A673 (cell line): ENCODE measurements at regions not wholly inside any gene's neighbourhood (a gene's known extent, or its start where the extent isn't known, plus 50 kb on each side); places are given as distances from the start of the nearest gene placed in this dataset.

Source experiments
- BruUV-seq: library from RNA; stranded (reverse); fragments of 400-500 nt; replicated peaks from 2 replicates; lab custom pipeline; 2021; lab: Mats Ljungman, UMichigan
- CTCF ChIA-PET: fragments of 300-600 bp; sonication (Branson Sonifier 250); formaldehyde crosslinking; loops from one replicate; lab custom pipeline; 2022; ENCODE audit warnings: antibody characterized with exemption; lab: Charles Lee
- POLR2A ChIA-PET: fragments of 300-600 bp; sonication (Branson Sonifier 250); formaldehyde crosslinking; loops from one replicate; lab custom pipeline; 2022; ENCODE audit warnings: antibody characterized with exemption; ENCODE audit not compliant: low non-redundant PET; lab: Charles Lee
- DNase-seq: peaks from one replicate; pipeline ENCODE4 v3.0.0-alpha.2; 2015; ENCODE audit warnings: low spot score
- H3K27ac ChIP-seq: fragments of 200-600 bp; sonication (generic); 2 replicates; pipeline ENCODE4 v1.5.1; 2016; ENCODE audit warnings: mixed run types, low read depth, mild to moderate bottlenecking, mixed read lengths, antibody characterized with exemption, low read length; ENCODE audit not compliant: poor library complexity, severe bottlenecking
- H3K27me3 ChIP-seq: fragments of 200-600 bp; sonication (generic); replicated peaks from 2 replicates; pipeline ENCODE4 v1.6.1; 2017; ENCODE audit warnings: mixed run types, low read depth, mild to moderate bottlenecking, mixed read lengths, antibody characterized with exemption, low read length; ENCODE audit not compliant: insufficient read depth, poor library complexity
- H3K36me3 ChIP-seq: fragments of 200-600 bp; sonication (generic); 2 replicates; pipeline ENCODE4 v1.6.1; 2016; ENCODE audit warnings: mixed run types, mild to moderate bottlenecking, mixed read lengths, antibody characterized with exemption, low read length; ENCODE audit not compliant: insufficient read depth, poor library complexity, severe bottlenecking
- H3K4me1 ChIP-seq: fragments of 200-600 bp; sonication (generic); 2 replicates; pipeline ENCODE4 v1.6.1; 2017; ENCODE audit warnings: mixed run types, mild to moderate bottlenecking, mixed read lengths, antibody characterized with exemption, low read length; ENCODE audit not compliant: insufficient read depth, poor library complexity, severe bottlenecking
- H3K4me3 ChIP-seq: fragments of 200-600 bp; sonication (generic); 2 replicates; pipeline ENCODE4 v1.5.1; 2016; ENCODE audit warnings: low read depth, mixed run types, mild to moderate bottlenecking, mixed read lengths, low read length; ENCODE audit not compliant: poor library complexity, severe bottlenecking
- H3K9me3 ChIP-seq: fragments of 200-600 bp; sonication (generic); 2 replicates; pipeline ENCODE4 v1.6.1; 2016; ENCODE audit warnings: mixed run types, low read depth, mild to moderate bottlenecking, mixed read lengths, antibody characterized with exemption, low read length; ENCODE audit not compliant: poor library complexity, severe bottlenecking
- EZH2 ChIP-seq: fragments of 200-600 bp; sonication (generic); IDR thresholded peaks from 2 replicates; pipeline ENCODE4 v1.6.1; 2017; ENCODE audit warnings: borderline replicate concordance, low read depth, mild to moderate bottlenecking, mixed read lengths, antibody characterized with exemption, low read length; ENCODE audit not compliant: poor library complexity, severe bottlenecking
- intact Hi-C: fragments of 100-400 bp; cut with micrococcal nuclease; formaldehyde crosslinking; loops from one replicate; pipeline ENCODE4 v1.10.0; 2022; ENCODE audit not compliant: unreplicated experiment
- TF ChIP-seq, protein P1 (sequence below): fragments of 300-800, 200-600 bp; sonication (generic); conservative IDR thresholded peaks from 2 replicates; pipeline ENCODE4 v1.5.1; 2017; ENCODE audit warnings: low read depth, mild to moderate bottlenecking, antibody characterized with exemption, low read length, moderate library complexity, mixed read lengths

DNA sequence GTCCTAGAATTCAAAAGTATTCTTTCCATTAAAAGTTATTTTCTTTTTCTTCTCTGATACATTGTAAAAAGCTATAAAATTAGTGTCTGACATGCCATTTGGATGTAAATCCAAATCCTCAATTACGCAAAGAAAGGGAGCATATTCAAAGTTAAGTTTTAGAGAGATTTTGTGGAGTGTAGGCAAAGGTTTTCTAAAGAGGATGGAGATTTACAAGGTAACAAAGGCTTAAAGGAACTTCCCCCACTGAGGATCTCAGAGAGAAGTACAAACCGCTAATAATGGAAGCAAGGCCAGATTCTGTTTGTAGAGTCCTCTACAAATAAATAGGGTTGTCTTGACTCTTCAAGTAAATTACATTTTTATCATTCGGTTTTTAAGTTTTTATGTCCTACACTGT lies 91.0 kb upstream of the MAPK10 start:
- TF ChIP-seq EZH2: no peak
- TF ChIP-seq, protein P1, sequence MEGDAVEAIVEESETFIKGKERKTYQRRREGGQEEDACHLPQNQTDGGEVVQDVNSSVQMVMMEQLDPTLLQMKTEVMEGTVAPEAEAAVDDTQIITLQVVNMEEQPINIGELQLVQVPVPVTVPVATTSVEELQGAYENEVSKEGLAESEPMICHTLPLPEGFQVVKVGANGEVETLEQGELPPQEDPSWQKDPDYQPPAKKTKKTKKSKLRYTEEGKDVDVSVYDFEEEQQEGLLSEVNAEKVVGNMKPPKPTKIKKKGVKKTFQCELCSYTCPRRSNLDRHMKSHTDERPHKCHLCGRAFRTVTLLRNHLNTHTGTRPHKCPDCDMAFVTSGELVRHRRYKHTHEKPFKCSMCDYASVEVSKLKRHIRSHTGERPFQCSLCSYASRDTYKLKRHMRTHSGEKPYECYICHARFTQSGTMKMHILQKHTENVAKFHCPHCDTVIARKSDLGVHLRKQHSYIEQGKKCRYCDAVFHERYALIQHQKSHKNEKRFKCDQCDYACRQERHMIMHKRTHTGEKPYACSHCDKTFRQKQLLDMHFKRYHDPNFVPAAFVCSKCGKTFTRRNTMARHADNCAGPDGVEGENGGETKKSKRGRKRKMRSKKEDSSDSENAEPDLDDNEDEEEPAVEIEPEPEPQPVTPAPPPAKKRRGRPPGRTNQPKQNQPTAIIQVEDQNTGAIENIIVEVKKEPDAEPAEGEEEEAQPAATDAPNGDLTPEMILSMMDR: no peak
- no peak overlapping the region for H3K27ac ChIP-seq
- no peak overlapping the region for H3K4me3 ChIP-seq
- no peak for DNase-seq
- H3K4me1 ChIP-seq: peaks cover 11% of the 10 kb centered on the region
- H3K9me3 ChIP-seq: no peaks in the 10 kb centered on the region
- intact Hi-C loops: no loop called here
- H3K36me3 ChIP-seq: no peaks in the 10 kb centered on the region
- ChIA-PET CTCF (no interaction called here), POLR2A (no interaction called here)
- BruUV-seq: no TSS peak
- H3K27me3 ChIP-seq: no peaks in the 10 kb centered on the region

DNA sequence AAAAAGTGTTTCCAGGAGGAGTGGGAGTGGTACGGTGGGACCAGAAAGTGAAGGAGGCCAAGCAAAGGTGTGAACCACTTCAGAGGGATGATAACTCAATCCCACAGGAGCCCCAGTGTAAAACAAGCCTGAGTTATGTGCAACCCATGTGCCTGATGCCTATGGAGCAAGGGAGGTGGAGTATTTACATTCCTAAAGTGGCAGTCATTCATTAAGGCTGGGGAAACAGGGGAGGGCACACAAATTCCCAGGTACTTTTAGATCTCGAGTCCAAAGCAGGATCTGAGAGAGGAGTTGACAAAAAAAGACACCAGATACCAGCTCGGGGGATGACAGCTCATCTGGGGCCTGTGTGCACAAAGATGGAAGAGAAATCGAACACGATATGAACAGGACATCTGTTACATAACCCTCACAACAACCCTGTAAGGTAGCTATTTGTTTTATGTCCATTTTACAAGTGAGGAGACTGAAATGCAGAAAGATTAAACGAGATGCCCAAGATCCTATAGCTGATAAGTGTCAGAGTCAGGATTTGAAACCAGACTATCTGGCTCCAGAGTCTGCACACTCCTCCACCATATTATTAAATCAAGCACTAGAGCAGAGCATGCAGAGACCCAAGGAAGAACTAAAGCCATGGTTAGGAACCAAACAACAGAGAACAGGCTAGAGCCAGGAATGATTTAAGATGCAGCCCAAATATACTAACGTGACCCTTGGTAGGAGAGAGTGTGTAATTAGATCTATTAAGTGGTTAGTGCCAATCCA lies 91.9 kb upstream of the MAPK10 start:
- H3K9me3 ChIP-seq: no peaks in the 10 kb centered on the region
- ChIA-PET POLR2A (no interaction called here), CTCF (no interaction called here)
- H3K4me3 ChIP-seq: no peak overlapping the region
- no peak for DNase-seq
- TF ChIP-seq EZH2: no peak
- TF ChIP-seq, protein P1: no peak
- no peaks in the 10 kb centered on the region for H3K27me3 ChIP-seq
- H3K4me1 ChIP-seq: peaks cover 11% of the 10 kb centered on the region
- no peaks in the 10 kb centered on the region for H3K36me3 ChIP-seq
- intact Hi-C loops: no loop called here
- BruUV-seq: no TSS peak
- H3K27ac ChIP-seq: no peak overlapping the region

DNA sequence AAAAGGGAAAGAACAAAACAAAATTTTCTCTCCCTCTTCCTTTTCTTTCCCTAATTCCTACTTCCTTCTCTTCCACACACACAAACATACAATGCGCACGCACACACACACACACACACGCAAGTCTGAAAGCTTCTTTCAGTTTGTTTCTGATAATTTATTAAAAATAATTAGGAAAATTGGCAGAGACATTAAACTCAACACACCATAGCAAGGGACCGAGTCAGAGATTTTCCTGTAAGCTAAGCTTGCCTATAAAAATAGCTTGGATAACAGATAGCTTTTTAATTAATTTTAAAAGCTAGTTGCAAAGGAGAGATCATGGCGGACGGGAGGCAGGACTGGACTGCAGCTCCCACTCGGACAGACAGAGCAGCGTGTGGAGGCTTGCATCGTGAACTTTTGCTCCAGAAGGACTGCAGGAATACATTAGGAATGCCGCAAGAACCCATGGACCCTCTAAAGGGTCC lies 92.6 kb upstream of the MAPK10 start:
- no peaks in the 10 kb centered on the region for H3K36me3 ChIP-seq
- H3K27me3 ChIP-seq: no peaks in the 10 kb centered on the region
- no peak overlapping the region for H3K4me3 ChIP-seq
- TF ChIP-seq, protein P1: no peak
- no peak for TF ChIP-seq EZH2
- H3K4me1 ChIP-seq: peaks cover 11% of the 10 kb centered on the region
- intact Hi-C loops: no loop called here
- ChIA-PET CTCF (no interaction called here), POLR2A (no interaction called here)
- no TSS peak for BruUV-seq
- H3K27ac ChIP-seq: no peak overlapping the region
- no peaks in the 10 kb centered on the region for H3K9me3 ChIP-seq
- DNase-seq: no peak
